SU-DHL-6 (cell line): ENCODE measurements at regions not wholly inside any gene's neighbourhood (a gene's known extent, or its start where the extent isn't known, plus 50 kb on each side); places are given as distances from the start of the nearest gene placed in this dataset.

Experiments
- CTCF ChIP-seq: fragments of 200-600 bp; sonication (generic); IDR thresholded peaks from one replicate; pipeline ENCODE4 v1.5.1; 2017; ENCODE audit warnings: antibody characterized with exemption, mild to moderate bottlenecking, low read length, moderate library complexity; ENCODE audit not compliant: insufficient read depth, poor library complexity, severe bottlenecking
- EZH2phosphoT487 ChIP-seq: fragments of 200-600 bp; sonication (generic), shearing (Covaris generic); conservative IDR thresholded peaks from 2 replicates; pipeline ENCODE4 v1.6.1; 2018; ENCODE audit warnings: mild to moderate bottlenecking, antibody characterized with exemption, low read length, moderate library complexity, mixed read lengths

GRCh38 chr3:157938154-157938779, 168.0 kb downstream of the SHOX2 start:
- TF ChIP-seq CTCF (no peak), EZH2phosphoT487 (no peak)
